ENCODE measurements at regions not wholly inside any gene's neighbourhood (a gene's known extent, or its start where the extent isn't known, plus 50 kb on each side); places are given as distances from the start of the nearest gene placed in this dataset.

GRCh38 chr2:45284621-45284995, 275.4 kb upstream of the SIX2 start:
- no peak for TF ChIP-seq CTCF (IDR thresholded peaks at IDR 0.05)
- TF ChIP-seq POLR2AphosphoS5 (IDR thresholded peaks at IDR 0.05), result no peak
- no peak for TF ChIP-seq EP300 (IDR thresholded peaks at IDR 0.05)

Measured in suprapubic skin (tissue), 4 donors.